PC-9 (cell line): ENCODE measurements at regions not wholly inside any gene's neighbourhood (a gene's known extent, or its start where the extent isn't known, plus 50 kb on each side); places are given as distances from the start of the nearest gene placed in this dataset.

Source experiments
- CTCF ChIP-seq: fragments of 200-600 bp; sonication (generic); conservative IDR thresholded peaks from 2 replicates; pipeline ENCODE4 v1.6.1; 2017; ENCODE audit warnings: mixed run types, antibody characterized with exemption, mild to moderate bottlenecking, moderate library complexity
- EZH2 ChIP-seq: fragments of 200-600 bp; sonication (generic); IDR thresholded peaks from 2 replicates; pipeline ENCODE4 v1.8.0; 2017; ENCODE audit warnings: antibody characterized with exemption, low read depth

DNA sequence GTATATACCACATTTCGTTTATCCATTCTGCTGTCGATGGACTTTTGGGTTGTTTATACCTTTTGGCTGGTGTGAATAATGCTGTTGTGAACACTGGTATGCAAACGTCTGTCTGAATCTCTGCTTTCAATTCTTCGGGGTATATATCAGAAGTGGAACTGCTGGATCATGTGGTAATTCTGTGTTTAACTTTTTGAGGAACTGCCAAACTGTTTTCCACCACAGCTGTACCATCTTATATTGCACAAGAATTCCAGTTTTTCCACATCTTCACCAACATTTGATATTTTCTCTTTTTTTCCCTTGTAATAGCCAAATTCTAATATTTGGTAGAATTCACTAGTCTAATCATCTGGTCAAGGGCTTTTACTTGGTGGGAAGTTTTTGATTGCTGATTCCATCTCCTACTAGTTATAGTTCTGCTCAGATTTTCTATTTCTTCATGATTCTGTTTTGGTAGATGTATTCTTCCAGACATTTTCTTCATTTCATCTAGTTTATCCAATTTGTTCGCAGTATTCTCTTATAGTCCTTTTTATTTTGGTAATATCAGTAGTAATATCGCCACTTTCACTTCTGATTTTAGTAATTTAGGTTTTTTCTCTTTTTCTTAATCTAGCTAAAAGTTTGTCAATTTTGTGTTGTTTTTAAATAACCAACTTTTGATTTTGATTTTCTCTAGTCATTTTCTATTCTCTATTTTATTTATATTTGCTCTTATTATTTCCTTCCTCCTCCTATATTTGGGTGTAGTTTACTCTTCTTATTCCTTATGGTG is 271.2 kb downstream of the ZEB1 start:
- TF ChIP-seq CTCF (no peak), EZH2 (no peak)
